Stimulated activated CD4-positive, alpha-beta T cell treated with anti-CD3 and anti-CD28 coated beads, Interleukin-15, amount 100 ng/mL, for 1 hour (primary cell): ENCODE measurements at regions not wholly inside any gene's neighbourhood (a gene's known extent, or its start where the extent isn't known, plus 50 kb on each side); places are given as distances from the start of the nearest gene placed in this dataset.
"Not testable (repeated sequence)": the region's sequence is repeated elsewhere in the genome, so short reads cannot be mapped to it uniquely, and the experiment has no call there.

Experiments used
- DNase-seq, 2 donors: peaks; one replicate each; pipeline ENCODE4 v3.0.0-alpha.2; 2020; ENCODE audit warnings: low read depth in 1 of 2, low spot score in 1 of 2

- not testable (repeated sequence) for DNase-seq
These were observed 414.9 kb upstream of the DIPK2B start for GRCh38 chrX:45615591-45615990.

GRCh38 chrX:45614853-45615252, 414.2 kb upstream of the DIPK2B start:
- DNase-seq = no peak

- no peak for DNase-seq
These were observed 401.5 kb upstream of the DIPK2B start for GRCh38 chrX:45602151-45602550.

- DNase-seq = no peak
These were observed 400.4 kb upstream of the DIPK2B start for GRCh38 chrX:45601052-45601451.

DNA sequence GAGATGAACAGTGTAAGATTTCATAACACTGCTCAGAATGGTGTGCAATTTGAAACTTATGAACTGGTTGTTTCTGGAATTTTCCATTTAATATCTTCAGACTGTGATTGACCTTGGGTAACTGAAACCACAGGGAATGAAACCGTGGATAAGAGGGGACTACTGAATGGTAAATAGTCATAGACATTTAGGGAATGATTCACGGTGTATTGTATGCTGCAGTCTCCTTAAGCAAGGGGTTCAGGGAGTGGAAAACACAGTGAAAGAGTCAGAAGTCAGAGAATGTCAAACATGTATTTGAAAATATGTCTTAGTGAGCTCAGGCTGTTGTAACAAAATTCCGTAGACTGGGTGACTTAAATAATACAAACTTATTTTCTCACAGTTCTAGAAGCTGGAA, 398.2 kb upstream of the DIPK2B start:
- DNase-seq = no peak

DNA sequence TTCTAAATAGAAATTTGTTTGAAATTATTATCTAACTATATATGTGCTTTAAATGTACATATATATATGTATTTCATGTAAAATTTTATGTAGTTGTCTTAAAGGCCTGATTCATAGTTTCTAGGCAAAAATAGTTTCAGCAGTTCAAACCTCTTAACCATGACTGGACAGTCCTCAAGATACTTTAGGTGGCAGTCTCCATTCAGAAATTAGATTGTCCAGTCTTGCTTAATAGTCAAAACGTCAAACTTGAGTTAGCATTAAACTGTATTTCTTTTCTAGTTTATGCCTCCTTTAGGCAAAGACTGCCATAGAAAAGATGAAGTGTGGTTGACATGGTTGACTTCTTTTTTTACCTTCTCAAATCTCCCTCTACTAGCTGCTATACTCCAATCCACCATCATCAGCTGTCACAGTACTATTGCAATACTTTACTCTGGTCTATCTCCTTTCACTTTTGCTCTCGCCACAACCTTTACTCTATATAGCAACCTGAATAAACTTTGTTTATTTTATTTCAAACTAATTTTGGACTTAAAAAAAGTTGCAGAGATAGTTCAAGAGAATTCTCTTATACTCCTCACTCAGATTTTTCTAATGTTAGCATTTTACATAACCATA, 395.6 kb upstream of the DIPK2B start:
- DNase-seq = no peak

GRCh38 chrX:45592101-45592500, 391.4 kb upstream of the DIPK2B start:
- DNase-seq = no peak

DNA sequence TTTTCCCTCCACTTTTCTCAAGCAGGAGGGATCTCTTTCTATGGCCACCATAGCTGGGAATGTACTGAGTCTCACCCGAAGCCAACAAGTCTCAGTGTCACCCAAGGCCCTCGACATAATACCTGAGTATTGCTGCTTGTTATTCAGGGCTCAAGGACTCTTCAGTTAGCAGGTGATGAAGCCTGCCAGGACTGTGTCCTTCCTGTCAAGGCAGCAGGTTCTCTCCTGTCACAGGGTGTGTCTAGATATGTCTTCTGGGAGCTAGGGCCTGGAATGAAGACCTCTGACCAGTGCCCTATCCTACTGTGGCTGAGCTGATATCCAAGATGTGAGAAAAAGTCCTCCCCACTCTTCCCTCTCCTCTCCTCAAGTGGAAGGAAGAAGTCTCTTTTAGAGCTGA, 391.0 kb upstream of the DIPK2B start:
- no peak for DNase-seq

GRCh38 chrX:45584717-45585116, 384.0 kb upstream of the DIPK2B start:
- no peak for DNase-seq

DNA sequence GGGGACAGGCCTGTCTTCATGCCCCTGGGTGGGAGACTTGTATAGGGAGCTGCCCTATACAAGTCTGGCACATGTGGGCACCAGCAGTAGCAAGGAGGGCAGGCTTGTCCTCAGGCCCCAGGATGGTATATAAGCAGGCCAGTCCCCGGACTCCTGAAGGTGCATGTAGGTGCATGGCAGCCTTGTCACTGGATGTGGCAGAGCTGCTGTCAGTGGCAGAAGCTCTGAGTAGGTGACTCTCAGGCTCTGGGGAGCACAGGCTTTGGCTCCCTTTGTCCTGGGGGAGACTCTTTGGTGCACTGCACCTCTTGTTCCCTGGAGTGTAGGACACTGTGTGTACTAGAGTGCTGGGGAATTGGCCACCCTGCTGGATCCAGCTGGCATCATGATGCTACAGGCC, 376.7 kb upstream of the DIPK2B start:
- no peak for DNase-seq

GRCh38 chrX:45571453-45571852, 370.8 kb upstream of the DIPK2B start:
- no peak for DNase-seq

DNA sequence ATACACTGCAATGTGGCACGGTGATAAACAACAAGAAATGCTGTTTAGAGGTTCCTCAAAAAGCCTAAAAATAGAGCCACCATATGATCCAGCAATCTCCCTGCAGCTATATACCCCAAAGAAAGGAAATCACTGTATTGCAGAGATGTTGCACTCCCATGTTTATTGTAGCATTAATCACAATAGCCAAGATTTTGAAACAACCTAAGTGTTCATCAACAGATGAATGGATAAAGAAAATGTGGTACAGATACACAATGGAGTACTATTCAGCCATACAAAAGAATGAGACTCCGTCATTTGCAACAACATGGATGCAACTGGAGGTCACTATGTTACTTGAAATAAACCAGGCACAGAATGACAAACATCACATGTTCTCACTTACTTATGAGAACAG, 365.8 kb upstream of the DIPK2B start:
- no peak for DNase-seq

DNA sequence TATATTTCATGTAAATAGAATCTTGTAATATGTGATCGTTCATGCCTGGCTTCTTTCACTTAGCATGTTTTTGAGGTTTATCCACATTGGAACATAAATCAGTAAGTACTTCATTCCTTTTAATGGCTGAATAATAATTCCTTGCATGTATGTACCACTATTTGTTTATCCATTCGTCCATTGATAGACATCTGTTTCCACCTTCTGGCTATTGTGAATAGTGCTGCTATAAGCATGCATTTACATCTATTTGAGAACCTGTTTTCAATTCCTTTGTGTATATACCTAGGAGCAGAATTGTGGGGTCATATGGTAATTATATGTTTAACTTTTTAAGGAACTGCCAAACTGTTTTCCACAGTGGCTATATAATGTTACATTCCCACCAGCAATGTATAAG, 356.7 kb upstream of the DIPK2B start:
- no peak for DNase-seq

- DNase-seq = no peak
These were observed 354.1 kb upstream of the DIPK2B start for GRCh38 chrX:45554736-45555135.

DNA sequence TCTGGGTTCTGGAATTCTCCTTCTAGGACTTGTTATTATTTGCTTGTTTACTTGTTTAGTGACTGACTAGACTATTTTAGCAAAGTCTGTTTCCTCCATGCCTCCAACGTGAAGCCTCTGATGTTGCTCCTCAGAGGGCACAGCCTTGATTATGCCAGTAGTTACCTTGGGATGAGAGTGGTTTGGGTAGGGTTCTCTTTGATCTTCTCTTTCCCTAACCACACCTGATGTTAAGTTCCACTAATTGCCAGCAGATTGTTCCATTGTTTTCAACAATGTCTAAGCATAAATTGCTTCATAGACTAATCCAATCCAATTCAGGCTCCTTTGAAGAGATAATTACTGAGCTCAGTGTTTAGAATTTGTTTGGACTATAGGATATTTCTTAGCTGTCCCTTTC, 352.7 kb upstream of the DIPK2B start:
- DNase-seq = no peak

DNA sequence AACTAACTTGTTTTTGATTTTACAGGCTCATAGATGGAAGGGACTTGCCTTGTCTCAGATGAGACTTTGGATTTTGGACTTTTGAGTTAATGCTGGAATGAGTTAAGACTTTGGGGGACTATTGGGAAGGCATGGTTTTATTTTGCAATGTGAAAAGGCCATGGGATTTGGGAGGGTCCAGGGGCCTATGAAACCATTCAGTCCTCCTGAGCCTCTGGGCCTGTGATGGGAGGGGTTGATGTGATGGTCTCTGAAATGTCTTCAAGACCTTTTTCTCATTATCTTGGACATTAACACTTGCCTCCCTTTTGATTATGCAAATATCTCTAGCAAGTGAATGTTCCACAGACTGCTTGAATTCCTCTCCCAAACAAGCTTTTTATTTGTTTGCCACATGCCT, 346.0 kb upstream of the DIPK2B start:
- not testable (repeated sequence) for DNase-seq

GRCh38 chrX:45540181-45540580, 339.5 kb upstream of the DIPK2B start:
- DNase-seq = no peak

DNA sequence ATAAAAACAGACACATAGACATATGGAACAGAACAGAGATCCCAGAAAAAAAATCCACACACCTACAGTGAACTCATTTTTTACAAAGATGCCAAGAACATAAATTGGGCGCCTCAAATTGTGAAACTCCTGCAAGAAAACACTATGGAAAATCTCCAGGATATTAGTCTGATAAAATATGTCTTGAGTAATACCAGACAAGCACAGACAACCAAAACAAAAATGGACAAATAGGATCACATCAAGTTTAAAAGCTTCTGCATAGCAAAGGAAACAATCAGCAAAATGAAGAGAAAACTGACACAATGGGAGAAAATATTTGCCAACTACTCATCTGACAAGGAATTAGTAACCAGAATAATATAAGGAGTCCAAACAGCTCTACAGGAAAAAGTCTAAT, 337.3 kb upstream of the DIPK2B start:
- DNase-seq = no peak

DNA sequence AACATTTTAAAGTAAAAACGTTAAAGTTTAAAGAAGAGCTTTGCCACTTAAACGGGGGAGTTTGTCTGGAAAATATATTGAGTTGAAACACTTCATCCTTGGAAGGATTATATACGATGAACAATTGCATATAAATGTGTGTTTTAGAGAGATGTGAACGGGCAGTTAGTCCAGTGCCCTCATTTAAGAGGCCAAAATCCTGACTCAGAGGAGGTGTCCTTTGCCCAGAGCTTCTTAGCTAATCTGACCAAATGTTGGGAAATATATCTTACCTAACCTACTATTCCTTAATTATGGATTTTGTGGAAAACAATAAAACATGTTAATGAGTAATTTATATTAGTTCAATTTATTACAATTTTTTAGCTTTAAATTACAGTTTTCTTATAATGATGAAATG, 327.2 kb upstream of the DIPK2B start:
- DNase-seq = no peak

GRCh38 chrX:45524805-45525204, 324.1 kb upstream of the DIPK2B start:
- no peak for DNase-seq

GRCh38 chrX:45524296-45524695, 323.6 kb upstream of the DIPK2B start:
- DNase-seq = no peak

GRCh38 chrX:45518552-45518951, 317.9 kb upstream of the DIPK2B start:
- no peak for DNase-seq

DNA sequence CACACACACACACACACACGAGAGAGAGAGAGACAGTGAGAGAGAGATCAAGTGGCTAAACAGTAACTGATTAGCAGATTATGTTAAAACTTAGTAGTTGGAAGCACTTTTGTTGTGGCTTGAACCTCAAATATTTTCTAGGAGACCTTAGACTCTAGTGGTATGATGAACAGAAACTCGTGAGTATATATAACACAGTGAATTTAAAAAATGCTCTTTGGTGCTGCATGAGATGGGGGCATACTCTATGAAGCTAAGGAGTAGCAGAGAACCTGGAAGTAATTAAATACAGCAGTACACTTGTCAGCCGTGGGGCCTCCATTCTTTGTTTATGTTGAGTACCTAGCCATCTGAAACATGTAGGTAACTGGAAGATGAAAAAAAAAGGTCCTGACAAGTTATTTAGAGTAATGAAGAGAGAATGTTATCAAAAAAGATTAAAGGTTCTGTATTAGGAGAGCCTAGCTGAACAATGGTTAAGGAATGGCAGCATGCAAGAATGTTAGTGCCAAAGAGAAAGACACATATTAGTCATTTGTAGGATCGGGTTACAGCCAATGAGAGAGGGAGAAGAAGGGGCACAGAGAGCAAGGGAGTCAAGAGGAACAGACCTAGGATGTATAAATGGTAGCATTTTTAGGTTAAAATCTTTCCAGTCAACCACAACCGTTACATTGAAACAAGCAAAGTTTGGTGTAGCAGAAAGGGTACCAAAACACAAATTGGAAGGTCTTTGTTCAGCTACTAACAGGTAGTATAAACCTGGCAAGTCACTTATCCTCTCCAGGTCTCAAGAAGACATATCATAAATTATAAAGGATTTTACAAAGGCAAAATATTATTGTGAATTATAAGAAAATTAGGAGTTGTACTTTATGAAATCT, 316.7 kb upstream of the DIPK2B start:
- DNase-seq = no peak
